Liver (tissue), 8 donors: ENCODE measurements at regions not wholly inside any gene's neighbourhood (a gene's known extent, or its start where the extent isn't known, plus 50 kb on each side); places are given as distances from the start of the nearest gene placed in this dataset.

ENCODE experiments used
- DNase-seq: peaks from one replicate; pipeline ENCODE4 v3.0.0-alpha.2; 2017; ENCODE audit warnings: low spot score
- H3K27ac ChIP-seq, 2 donors: one replicate each; pipeline ENCODE4 v1.7.0; 2013; ENCODE audit warnings: inconsistent platforms in 2 of 2, low read length in 2 of 2, control low read depth in 1 of 2, low read depth in 1 of 2, mild to moderate bottlenecking in 1 of 2
- H3K27me3 ChIP-seq, 4 donors: one replicate each; pipeline versions ENCODE4 v1.6.1 to v1.7.0; 2013; ENCODE audit warnings: low read length in 3 of 4, inconsistent platforms in 1 of 4, mild to moderate bottlenecking in 1 of 4, moderate library complexity in 1 of 4; ENCODE audit not compliant: control insufficient read depth in 4 of 4, insufficient read depth in 4 of 4
- H3K36me3 ChIP-seq, 4 donors: one replicate each; pipeline versions ENCODE4 v1.6.1 to v1.7.0; 2013; ENCODE audit warnings: low read length in 3 of 4, mild to moderate bottlenecking in 3 of 4, low read depth in 1 of 4, moderate library complexity in 1 of 4; ENCODE audit not compliant: control insufficient read depth in 4 of 4, insufficient read depth in 3 of 4
- H3K4me1 ChIP-seq, 4 donors: one replicate each; pipeline versions ENCODE4 v1.6.1 to v1.7.0; 2013; ENCODE audit warnings: low read length in 3 of 4, mild to moderate bottlenecking in 3 of 4, moderate library complexity in 1 of 4; ENCODE audit not compliant: control insufficient read depth in 4 of 4, insufficient read depth in 4 of 4
- H3K4me3 ChIP-seq, 3 donors: one replicate each; pipeline versions ENCODE4 v1.6.1 to v1.7.0; 2013; ENCODE audit warnings: low read length in 3 of 3, control low read depth in 1 of 3, low read depth in 1 of 3, mild to moderate bottlenecking in 1 of 3
- H3K9ac ChIP-seq, 2 donors: one replicate each; pipeline ENCODE4 v1.7.0; 2013; ENCODE audit warnings: low read length in 2 of 2, mild to moderate bottlenecking in 2 of 2, moderate library complexity in 2 of 2, control low read depth in 1 of 2, low read depth in 1 of 2
- H3K9me3 ChIP-seq, 4 donors: one replicate each; pipeline versions ENCODE4 v1.6.1 to v1.7.0; 2013; ENCODE audit warnings: low read length in 3 of 4; ENCODE audit not compliant: control insufficient read depth in 4 of 4
- FOXA2 ChIP-seq: IDR thresholded peaks from 2 replicates; pipeline ENCODE4 v1.6.1; 2016; ENCODE audit warnings: antibody characterized with exemption
- GABPA ChIP-seq, 2 donors: IDR thresholded peaks in 1 of 2; conservative IDR thresholded peaks in 1 of 2; 2 replicates each; pipeline ENCODE4 v1.6.1; 2016; ENCODE audit warnings: antibody characterized with exemption in 2 of 2, mild to moderate bottlenecking in 1 of 2, moderate library complexity in 1 of 2
- HNF4A ChIP-seq, 2 donors: conservative IDR thresholded peaks; 2 replicates each; pipeline ENCODE4 v1.6.1; 2016; ENCODE audit warnings: antibody characterized with exemption in 2 of 2, mild to moderate bottlenecking in 2 of 2
- HNF4G ChIP-seq: IDR thresholded peaks from 2 replicates; pipeline ENCODE4 v1.6.1; 2016; ENCODE audit warnings: antibody characterized with exemption
- RAD21 ChIP-seq, 2 donors: IDR thresholded peaks; 2 replicates each; pipeline ENCODE4 v1.6.1; 2016; ENCODE audit warnings: antibody characterized with exemption in 2 of 2, mild to moderate bottlenecking in 2 of 2
- RXRA ChIP-seq, 2 donors: IDR thresholded peaks; 2 replicates each; pipeline ENCODE4 v1.6.1; 2017 to 2018; ENCODE audit warnings: antibody characterized with exemption in 2 of 2, mild to moderate bottlenecking in 1 of 2
- SP1 ChIP-seq: IDR thresholded peaks from 2 replicates; pipeline ENCODE4 v1.6.1; 2018; ENCODE audit warnings: antibody characterized with exemption, mild to moderate bottlenecking
- TAF1 ChIP-seq: conservative IDR thresholded peaks from 2 replicates; pipeline ENCODE4 v1.6.1; 2016; ENCODE audit warnings: antibody characterized with exemption, mild to moderate bottlenecking
- YY1 ChIP-seq: IDR thresholded peaks from 2 replicates; pipeline ENCODE4 v1.6.1; 2016; ENCODE audit warnings: antibody characterized with exemption, mild to moderate bottlenecking
- WGBS: extraction: QIAGEN DNeasy Blood & Tissue Kit; methylation state at CpG from one replicate; pipeline ENCODE4 v1.1.7; 2013; 5-methylcytosine and 5-hydroxymethylcytosine counted together
- TF ChIP-seq, protein P1 (sequence below): fragments of 150-350 bp; IDR thresholded peaks from 2 replicates; pipeline ENCODE4 v1.5.1; 2017; ENCODE audit warnings: improper control_type of control experiment, low read depth, low read length; ENCODE audit not compliant: missing input control
- TF ChIP-seq, protein P2 (sequence below): IDR thresholded peaks from 2 replicates; pipeline ENCODE4 v1.6.1; 2016; ENCODE audit warnings: antibody characterized with exemption, mild to moderate bottlenecking
- TF ChIP-seq, protein P3 (sequence below): IDR thresholded peaks from 2 replicates; pipeline ENCODE4 v1.6.1; 2016; ENCODE audit warnings: antibody characterized with exemption
- donor health status: healthy.
- donor health status: healthy.
- donor health status: healthy.
- donor health status: healthy.
- donor health status: healthy.

DNA sequence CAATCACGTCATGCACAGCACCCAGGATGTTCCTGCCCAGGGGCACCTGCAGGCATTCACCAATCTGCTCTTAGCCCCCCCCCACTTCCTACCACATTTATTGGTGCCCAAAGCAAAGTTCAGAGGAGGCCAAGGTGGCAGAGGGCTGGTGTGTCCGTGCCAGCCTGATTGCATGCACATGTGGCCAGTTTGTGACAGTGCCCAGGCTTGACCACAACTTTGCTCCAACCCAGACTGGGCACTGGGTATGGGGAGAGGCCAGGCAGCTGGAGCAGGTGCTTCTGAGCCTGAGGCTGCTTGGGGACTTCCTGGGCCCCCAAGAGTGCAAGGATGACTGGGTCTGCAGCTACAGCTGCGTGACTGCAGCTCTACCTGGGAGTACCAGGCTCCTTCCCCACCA lies 192.3 kb upstream of the BCHE start (continued):
- TF ChIP-seq RAD21 (IDR thresholded peaks at IDR 0.05) (no peak), RXRA (IDR thresholded peaks at IDR 0.05) (no peak), TAF1 (no peak)

DNA sequence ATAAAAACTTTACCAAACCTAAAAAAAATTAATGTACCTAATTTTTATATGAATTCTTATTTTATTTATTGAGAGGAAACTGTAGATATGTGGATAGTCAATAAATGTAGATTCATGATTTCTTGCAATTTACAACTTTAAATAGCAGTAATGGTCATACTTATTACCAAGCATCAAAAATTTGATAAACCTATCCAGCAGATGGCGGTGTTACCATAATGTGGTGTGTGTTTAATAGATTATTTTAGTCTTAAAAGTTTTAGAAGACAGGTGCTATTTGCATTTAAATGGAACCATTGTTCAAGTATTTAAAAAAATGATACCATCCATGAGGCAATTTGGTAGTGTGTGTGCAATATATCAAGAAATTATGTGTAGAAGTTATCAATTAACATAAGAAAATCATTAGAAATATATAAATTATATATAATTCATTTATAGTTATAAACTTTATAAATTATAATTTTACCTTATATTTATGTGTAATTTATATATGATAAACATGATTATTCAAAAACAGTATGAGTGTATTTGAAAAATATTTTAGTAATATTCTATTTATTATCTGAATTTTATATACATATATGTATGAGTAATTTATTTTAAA lies 176.0 kb upstream of the BCHE start:
- H3K9me3 ChIP-seq: no peaks in the 10 kb centered on the region
- H3K9ac ChIP-seq: no peak overlapping the region
- H3K27me3 ChIP-seq: no peaks in the 10 kb centered on the region
- WGBS: 8% methylated on average over 1 of the region's 1 CpG
- no peak overlapping the region for H3K4me3 ChIP-seq
- TF ChIP-seq SP1 (no peak), RAD21 (IDR thresholded peaks at IDR 0.05) (peak; percentile 69 to 72)
- TF ChIP-seq, protein P1, sequence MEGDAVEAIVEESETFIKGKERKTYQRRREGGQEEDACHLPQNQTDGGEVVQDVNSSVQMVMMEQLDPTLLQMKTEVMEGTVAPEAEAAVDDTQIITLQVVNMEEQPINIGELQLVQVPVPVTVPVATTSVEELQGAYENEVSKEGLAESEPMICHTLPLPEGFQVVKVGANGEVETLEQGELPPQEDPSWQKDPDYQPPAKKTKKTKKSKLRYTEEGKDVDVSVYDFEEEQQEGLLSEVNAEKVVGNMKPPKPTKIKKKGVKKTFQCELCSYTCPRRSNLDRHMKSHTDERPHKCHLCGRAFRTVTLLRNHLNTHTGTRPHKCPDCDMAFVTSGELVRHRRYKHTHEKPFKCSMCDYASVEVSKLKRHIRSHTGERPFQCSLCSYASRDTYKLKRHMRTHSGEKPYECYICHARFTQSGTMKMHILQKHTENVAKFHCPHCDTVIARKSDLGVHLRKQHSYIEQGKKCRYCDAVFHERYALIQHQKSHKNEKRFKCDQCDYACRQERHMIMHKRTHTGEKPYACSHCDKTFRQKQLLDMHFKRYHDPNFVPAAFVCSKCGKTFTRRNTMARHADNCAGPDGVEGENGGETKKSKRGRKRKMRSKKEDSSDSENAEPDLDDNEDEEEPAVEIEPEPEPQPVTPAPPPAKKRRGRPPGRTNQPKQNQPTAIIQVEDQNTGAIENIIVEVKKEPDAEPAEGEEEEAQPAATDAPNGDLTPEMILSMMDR: peak; percentile 36
- no peak for DNase-seq
- H3K27ac ChIP-seq: no peak overlapping the region
- no peaks in the 10 kb centered on the region for H3K36me3 ChIP-seq
- H3K4me1 ChIP-seq: no peaks in the 10 kb centered on the region

DNA sequence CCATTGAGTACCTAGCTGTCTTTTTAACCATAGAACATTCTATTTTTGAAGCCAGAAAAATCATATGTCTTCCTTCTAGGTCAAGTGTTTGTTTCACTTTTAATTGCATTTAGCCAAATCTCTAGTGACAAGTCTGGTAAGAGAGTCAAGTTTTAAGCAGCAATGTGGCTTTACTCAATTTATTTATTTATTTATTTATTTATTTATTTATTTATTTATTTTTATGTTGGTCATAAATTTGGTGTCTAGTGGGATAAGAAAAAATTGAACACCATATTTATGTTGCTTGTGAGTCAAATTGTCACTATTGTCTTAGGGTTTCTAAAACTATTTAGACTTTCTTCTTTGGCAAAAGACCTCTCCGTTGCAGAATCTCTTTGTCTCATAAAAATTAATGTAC lies 174.5 kb upstream of the BCHE start:
- Histone ChIP-seq H3K27me3 (no peaks in the 10 kb centered on the region), H3K9ac (no peak overlapping the region), H3K4me1 (no peaks in the 10 kb centered on the region), H3K36me3 (no peaks in the 10 kb centered on the region), H3K27ac (no peak overlapping the region), H3K4me3 (no peak overlapping the region), H3K9me3 (no peaks in the 10 kb centered on the region)
- WGBS: 97% methylated on average over 1 of the region's 1 CpG
- no peak for DNase-seq
- TF ChIP-seq FOXA2 (no peak), GABPA (IDR thresholded peaks at IDR 0.05 in 1 of 2, conservative IDR thresholded peaks at IDR 0.05 in 1 of 2) (no peak)

DNA sequence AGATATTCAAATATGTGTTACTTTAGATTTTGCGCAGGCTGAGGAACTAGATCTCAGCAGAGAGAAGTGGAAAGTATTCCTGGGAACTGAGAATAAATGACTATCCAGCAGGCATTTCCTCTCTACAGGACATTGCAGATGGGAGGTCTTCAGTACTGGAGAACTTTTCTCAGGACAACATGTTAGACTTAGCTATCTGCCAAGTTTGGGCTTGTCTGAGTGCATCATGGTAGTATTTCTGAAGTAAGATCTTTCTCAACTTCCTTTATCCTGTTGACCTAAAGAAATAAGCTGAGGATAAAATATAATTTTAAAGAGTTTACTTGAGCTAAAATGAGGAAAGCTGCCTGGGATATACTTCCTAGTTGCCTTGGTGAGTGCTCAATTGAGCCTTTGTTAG lies 167.9 kb upstream of the BCHE start:
- no peak for DNase-seq
- WGBS: 100% methylated on average over 1 of the region's 1 CpG
- H3K27me3 ChIP-seq: no peaks in the 10 kb centered on the region
- TF ChIP-seq HNF4A (conservative IDR thresholded peaks at IDR 0.05): no peak
- TF ChIP-seq YY1: no peak
- TF ChIP-seq FOXA2: no peak
- TF ChIP-seq, protein P1: no peak
- TF ChIP-seq HNF4G: no peak
- no peak for TF ChIP-seq RAD21 (IDR thresholded peaks at IDR 0.05)
- TF ChIP-seq GABPA (IDR thresholded peaks at IDR 0.05 in 1 of 2, conservative IDR thresholded peaks at IDR 0.05 in 1 of 2): no peak
- TF ChIP-seq, protein P2, sequence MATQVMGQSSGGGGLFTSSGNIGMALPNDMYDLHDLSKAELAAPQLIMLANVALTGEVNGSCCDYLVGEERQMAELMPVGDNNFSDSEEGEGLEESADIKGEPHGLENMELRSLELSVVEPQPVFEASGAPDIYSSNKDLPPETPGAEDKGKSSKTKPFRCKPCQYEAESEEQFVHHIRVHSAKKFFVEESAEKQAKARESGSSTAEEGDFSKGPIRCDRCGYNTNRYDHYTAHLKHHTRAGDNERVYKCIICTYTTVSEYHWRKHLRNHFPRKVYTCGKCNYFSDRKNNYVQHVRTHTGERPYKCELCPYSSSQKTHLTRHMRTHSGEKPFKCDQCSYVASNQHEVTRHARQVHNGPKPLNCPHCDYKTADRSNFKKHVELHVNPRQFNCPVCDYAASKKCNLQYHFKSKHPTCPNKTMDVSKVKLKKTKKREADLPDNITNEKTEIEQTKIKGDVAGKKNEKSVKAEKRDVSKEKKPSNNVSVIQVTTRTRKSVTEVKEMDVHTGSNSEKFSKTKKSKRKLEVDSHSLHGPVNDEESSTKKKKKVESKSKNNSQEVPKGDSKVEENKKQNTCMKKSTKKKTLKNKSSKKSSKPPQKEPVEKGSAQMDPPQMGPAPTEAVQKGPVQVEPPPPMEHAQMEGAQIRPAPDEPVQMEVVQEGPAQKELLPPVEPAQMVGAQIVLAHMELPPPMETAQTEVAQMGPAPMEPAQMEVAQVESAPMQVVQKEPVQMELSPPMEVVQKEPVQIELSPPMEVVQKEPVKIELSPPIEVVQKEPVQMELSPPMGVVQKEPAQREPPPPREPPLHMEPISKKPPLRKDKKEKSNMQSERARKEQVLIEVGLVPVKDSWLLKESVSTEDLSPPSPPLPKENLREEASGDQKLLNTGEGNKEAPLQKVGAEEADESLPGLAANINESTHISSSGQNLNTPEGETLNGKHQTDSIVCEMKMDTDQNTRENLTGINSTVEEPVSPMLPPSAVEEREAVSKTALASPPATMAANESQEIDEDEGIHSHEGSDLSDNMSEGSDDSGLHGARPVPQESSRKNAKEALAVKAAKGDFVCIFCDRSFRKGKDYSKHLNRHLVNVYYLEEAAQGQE: no peak
- TF ChIP-seq, protein P3, sequence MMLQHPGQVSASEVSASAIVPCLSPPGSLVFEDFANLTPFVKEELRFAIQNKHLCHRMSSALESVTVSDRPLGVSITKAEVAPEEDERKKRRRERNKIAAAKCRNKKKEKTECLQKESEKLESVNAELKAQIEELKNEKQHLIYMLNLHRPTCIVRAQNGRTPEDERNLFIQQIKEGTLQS: no peak
- H3K27ac ChIP-seq: no peak overlapping the region
- H3K9me3 ChIP-seq: no peaks in the 10 kb centered on the region
- H3K4me1 ChIP-seq: no peaks in the 10 kb centered on the region
- H3K36me3 ChIP-seq: no peaks in the 10 kb centered on the region
- H3K9ac ChIP-seq: no peak overlapping the region
- no peak overlapping the region for H3K4me3 ChIP-seq
